ENCODE measurements at regions not wholly inside any gene's neighbourhood (a gene's known extent, or its start where the extent isn't known, plus 50 kb on each side); places are given as distances from the start of the nearest gene placed in this dataset.
"Not testable (repeated sequence)": the region's sequence is repeated elsewhere in the genome, so short reads cannot be mapped to it uniquely, and the experiment has no call there.

- TF ChIP-seq CTCF (conservative IDR thresholded peaks at IDR 0.05); EZH2 (IDR thresholded peaks at IDR 0.05; ENCODE audit: low read depth): not testable (repeated sequence)
Measured at GRCh38 chr1:146484195-146484594, 255.4 kb upstream of the NOTCH2NLA start.
